T-helper 2 cell (primary cell): ENCODE measurements at regions not wholly inside any gene's neighbourhood (a gene's known extent, or its start where the extent isn't known, plus 50 kb on each side); places are given as distances from the start of the nearest gene placed in this dataset.
A peak's percentile ranks its signal among the peaks of the same experiment; 100 is the strongest.

Experiments used
- DNase-seq, 5 experiments: peaks; one replicate each; pipeline versions ENCODE4 v3.0.0 to v3.0.0-alpha.2; 2012 to 2022

DNA sequence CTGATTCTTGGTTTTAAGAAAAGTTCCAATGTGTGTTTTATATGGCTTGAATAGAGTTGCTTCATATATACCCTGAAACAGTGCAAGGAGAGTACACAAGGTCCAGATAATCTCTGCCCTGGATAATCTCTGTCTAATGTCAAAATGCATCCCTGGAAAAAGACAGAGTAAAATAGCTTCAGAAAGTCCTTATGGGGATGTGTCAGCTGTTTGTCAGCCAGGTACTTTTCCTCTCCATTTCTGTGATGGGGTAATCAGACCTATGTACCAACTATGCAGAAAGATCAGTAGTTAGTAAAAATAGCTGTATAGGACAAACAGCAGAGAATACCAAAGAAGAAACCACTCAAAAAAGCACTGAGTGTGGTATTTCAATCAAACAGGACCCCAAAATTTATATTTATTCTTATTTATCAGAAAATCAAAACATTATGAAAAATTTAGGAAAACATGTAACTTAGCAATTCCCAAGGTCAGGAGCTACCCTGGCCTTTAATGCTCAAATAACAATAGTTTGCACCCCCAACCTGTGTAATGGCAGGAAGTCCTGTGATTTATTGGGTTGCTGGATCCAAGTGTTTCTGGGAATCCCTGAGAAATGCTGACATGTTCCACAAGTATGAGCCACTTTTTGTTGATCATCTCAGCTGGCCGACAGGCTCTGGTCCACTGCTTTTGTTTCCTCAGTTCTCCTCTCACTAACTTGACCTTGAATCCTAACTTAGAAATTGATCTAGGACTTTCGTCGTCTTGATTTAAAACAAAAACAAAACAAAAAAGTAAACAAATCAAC, 69.6 kb downstream of the MDH1 start:
- DNase-seq, result no peak

DNA sequence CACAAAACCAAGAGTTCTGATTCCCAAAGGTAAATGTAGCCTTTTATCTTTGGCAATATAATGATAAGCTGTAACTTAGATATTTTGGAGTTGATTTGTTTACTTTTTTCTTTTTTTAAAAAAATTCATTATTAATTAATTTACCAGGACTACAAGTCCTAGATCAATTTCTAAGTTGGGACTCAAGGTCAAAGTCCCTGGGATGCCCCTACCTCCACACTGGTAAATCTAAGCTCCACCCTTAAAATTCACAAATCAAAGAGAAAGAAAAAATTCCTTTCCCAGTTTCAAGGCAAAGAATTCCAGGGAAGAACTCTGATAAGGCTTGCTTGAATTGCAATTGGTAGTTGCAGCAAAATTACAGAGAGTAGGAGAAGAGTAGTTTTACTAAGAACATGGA, 71.3 kb downstream of the MDH1 start:
- DNase-seq, result no peak

DNA sequence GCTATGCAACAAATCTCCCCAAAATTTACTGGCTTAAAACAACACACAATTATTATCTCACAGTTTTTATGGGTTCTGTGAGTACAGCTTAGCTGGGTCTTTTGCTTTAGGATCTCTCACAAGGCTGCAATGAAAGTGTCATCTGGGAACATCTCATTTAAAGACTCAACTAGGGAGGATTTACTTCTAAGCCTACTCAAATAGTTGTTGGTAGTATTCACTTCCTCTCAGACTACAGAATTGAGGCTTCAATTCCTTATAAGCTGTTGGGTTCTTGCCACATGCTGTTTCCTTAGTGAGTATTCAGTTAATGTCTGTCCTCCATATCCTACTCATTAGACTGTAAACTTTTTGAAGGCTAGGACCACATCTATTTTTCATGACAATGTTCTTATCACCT, 72.3 kb downstream of the MDH1 start:
- DNase-seq, result no peak

DNA sequence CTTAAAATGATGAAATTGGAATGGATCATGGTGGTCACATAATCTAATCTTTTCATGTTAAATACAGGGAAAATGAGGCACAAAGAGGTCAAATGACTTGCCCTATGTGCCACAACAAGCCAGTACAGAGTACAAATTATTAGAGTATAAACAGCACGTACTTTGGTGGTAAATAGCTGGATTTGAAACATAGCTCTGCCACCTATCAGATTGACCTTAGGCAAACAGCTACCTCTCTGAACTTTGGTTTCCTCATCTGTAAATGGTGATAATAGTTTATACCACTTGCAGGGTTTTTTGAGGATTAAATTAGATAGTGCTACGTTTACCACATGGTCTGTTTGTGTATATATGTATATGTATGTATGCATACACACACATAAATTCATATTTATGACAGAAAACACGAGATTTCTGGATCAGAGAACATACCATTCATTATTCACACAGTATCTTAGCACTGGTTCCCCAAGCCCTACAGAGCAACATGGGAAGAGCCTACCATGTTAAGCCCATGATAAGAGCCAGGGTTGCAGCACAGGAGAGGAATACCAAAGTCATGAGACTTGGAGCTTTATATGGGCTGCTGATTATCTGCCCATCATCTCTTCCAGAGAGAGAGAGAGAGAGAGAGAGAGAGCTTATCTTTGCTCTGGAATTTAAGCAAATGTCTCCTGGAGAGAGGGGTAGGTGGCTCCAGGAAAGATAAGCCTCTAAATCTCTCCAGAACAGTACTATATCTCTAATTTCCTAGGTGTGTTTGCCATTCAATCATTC, 73.5 kb downstream of the MDH1 start:
- no peak for DNase-seq

DNA sequence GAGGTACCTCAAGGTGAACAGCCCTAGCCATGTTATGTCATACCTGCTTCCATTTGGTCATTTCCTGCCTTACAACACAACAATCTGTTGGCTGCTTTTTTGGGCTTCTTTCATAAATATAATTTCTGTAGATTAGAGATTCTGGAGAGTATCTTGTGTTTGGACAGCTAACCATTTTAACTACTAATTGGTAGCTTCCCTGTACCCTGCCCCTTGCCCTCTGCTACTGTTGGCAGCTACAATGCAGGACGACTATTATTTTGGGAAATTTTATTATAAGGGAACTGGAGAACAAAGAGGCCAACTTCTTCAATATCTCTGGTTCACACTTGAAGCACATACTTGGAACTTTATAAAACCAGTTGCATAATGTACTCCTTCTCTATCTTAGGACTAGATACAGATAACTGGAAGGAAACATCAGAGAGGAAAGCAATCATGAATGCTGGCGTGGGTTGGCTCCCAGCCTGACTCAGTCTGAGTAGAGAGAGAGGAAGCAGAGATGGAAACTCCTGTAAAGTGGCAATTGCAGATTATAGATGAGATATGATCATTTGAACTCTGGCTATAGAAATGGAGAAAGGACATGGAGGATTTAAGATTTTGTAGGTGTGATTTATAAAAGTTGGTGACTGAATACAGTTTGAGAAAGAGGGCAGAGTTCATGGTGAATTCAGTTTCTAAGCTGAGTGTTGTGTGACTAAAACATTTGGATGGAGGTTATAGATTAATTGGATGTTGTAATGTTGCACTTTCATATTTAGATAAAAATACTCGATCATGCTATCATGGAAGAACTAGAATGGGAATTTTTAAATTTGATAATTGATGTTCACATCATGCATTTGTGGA, 74.5 kb downstream of the MDH1 start:
- no peak for DNase-seq

DNA sequence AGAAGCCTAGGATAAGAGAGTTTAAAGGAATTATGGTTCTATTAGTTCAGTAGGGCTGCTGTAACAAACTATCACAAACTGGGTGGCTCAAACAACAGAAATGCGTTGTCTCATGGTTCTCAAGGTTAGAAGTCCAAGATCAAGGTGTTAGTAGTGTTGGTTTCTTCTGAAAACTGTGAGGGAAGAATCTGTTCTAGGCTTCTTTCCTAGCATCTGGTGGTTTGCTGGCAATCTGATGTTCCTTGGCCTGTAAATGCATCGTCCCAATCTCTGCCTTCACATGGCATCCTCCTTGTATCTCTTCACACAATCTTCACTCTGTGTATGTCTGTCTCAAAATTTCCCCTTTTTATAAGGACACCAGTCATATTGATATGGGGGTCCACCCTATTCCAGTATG, 76.3 kb downstream of the MDH1 start:
- no peak for DNase-seq

DNA sequence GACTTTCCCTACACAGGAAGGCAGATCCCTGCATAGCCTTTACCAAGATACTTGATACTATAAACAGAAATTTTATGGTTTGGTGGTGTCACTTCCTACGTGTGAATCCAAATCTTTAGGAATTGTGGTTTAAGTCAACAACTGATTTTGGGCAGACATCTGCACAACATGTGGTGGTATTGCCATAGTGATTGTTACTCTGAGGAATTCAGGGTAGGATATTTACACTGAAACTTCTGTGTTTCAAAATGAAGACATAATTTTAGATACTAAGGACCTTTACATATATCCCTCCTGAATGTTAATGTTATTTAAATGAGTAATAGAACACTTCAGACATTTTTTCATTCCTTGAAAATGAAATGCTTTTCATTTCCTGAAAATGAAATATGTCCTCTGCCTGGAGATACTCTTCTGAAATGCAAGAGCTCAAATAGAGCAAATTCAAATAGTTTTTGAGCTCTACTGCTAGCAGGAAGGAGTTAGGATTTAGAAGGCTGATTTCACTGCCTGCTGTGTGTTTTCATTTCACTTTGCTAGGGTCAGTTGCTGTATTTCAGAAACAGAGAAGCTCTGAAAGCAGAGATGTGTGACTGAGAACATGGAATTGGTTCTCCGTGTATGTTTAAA, 77.2 kb downstream of the MDH1 start:
- DNase-seq, result no peak

DNA sequence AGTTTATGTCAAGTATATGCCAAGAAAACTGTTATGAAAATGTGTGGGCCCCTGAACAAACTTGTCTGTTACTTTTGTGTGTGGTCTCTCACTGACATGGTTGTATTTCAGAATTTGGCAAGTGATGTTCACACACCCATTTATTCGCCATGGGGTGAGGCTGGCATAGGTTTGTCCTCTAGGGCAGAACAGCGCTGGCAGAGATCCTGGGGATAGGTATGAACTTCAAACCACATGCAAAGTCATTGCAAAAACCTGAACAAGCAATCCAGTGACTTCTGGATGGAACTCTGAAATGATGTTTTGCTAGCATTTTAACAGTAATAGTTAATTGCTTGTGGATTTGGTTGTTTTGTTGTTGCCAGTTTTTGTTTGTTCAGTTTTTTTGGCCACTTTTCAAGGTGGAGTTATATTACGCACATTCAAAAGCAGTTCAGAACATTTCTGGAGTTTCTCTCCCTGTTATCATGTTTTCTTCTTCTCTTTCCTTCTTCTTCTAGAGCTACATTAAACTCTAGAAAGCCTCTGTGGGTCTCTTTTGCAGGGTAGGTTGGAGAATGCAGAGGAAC, 78.5 kb downstream of the MDH1 start:
- DNase-seq, result no peak

DNA sequence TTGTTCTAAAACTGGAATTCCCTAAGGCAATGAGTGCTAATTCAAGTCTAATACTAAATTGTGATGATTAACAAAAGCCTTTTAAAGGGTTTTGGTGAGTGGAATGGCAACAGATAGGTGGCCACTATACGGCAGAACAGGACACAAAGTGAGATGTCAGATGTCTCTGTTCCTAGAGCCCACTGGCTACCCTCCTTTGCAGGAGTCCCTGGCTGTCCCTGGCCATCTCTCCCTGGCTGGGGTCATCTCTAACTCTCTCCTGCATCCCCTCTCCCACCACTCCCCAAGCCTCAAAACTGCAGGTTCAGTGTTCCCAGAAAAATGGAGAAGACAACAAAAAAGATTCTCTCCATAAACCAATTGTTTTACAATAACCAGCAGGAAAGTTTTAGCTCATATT, 79.2 kb downstream of the MDH1 start:
- DNase-seq, result no peak

DNA sequence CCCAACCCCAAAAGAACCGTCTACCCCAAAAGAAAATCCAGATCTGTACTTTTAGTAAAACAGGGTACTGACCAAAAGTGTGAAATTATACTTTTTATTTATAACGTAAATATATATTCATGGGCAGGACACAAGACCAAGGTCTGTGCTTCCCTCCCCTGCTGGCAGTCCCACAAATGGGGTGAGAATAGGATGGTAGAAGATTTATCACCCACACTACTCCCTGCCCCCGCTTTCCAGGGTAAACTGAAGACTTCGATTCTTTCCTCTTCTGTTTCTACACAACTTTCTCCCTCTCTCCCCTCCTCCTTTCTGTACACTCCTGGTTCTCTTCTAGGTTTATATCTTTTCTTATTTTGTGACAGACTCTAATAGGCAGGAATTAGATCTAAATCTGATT, 79.7 kb downstream of the MDH1 start:
- DNase-seq, result no peak

DNA sequence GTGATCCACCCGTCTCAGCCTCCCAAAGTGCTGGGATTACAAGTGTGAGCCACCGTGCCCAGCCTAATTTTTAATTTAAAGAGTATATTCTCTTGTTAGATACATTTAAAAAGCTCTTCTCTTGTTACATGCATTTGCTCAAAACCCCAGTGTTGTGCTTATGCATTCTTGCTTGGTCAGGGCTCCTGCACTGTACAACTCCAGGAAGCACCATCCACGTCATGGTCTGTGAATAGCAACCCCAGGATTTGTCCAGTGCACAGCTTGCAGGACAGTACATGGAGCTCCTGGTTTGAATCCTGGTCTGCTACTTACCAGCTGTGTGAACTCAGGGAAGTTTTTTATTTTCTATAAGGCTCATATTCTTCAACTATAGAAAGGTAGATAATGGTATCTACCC, 80.8 kb downstream of the MDH1 start:
- DNase-seq, result no peak

DNA sequence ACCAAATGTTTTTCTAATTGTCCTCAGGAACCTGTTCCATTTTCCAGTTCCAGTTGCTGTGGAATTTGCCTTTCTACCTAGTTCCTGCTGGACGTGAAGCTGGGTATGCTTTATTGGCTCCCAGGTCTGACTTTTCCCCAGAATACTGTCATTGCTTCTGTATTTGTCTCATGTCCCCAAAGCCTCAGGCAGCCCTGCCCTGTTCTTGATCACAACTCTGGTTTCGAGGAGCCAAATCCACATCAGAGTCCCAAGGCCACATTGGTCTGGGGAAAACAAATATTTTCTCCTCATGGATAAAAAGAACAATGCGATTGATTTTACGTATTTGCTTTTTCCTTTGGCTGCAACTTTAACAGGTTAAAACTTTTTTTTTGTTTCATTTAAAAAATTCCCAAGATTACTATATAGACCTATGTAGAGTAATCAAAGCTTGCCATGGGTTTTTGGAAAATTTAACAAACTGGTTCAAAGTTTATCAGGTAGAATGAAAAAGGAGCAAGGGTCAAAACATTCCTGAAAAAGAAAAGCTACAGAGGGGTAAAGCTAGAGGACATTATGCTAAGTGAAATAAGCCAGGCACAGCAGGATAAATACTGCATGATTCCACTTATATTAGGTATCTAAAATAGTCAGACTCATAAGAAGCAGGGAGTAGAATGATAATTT, 85.2 kb downstream of the MDH1 start:
- DNase-seq, result no peak

DNA sequence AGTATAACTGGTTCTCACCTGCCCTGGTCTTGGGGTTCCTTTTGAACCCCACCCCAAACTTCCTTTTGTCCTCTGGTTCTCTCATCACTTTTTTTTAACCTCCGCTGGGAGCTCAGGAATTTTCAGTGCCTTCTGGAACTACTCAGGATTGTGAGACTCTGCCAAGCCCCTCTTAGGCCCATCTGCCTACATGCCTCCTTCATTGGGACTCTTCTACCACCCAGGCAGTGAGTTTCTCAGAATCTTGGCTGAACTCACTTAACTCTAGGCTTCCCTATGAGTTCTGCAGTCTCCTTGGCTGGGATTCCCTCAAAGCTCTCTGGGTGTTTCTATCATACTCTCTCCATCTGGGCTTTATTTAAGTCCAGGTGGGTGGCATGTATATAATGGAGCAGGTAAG, 86.3 kb downstream of the MDH1 start:
- no peak for DNase-seq

DNA sequence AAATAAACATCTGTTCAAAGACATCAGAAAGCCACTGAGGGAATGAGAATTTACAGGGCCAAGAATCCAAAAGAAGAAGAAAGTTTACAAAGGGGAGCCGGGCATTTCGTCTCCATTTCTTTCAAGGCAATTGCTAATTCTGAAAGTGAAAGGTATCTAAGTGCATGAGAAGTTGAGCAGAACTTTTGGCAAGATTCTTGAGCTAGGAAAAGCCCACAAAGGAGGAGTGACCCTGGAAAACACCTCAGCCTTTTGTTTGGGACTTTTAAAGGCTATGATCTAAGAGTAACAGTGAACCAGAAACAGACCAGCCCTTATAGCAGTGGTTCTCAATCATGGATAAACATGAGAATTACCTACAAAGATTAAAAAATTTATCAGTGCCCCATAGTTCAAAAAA, 87.4 kb downstream of the MDH1 start:
- DNase-seq, result peak in 1 of 5 experiments; percentile 8

DNA sequence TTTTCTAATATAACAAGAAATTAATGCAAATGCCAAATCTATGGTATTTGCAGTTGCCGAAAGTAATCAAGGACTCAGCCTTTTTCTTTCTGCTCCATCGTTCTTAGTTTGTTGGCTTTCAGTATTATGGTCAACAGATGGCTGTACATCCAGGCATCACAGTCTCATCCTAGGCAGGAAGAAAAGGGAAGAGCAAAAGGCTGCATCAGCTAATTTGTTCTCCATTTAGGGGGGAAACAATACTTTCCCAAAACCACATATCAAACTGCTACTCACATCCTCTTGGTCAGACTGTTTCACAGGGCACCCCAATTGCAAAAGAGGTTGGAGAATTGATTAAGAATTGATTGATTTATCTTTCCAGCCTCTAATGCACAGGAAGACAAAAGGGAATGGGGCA, 89.3 kb downstream of the MDH1 start:
- no peak for DNase-seq

DNA sequence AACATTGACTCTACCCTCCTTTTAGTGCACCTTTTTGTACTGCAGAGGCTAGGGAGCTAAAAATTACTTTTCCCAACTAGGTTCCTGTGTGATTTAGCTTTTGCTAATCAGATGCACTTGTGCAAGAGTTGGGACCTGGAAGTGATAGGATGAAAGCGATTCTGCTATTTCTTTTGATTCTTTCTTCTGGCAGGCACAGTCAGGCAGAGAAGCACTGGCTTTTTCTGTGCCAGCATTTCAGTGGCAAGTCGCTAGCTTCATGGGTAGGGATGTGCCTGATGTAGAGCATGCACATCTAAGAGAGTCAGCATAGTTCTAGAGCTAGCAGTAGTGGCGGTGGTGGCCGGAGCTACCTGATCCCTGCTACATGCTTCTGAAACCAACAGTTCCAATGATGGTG, 89.8 kb downstream of the MDH1 start:
- no peak for DNase-seq

DNA sequence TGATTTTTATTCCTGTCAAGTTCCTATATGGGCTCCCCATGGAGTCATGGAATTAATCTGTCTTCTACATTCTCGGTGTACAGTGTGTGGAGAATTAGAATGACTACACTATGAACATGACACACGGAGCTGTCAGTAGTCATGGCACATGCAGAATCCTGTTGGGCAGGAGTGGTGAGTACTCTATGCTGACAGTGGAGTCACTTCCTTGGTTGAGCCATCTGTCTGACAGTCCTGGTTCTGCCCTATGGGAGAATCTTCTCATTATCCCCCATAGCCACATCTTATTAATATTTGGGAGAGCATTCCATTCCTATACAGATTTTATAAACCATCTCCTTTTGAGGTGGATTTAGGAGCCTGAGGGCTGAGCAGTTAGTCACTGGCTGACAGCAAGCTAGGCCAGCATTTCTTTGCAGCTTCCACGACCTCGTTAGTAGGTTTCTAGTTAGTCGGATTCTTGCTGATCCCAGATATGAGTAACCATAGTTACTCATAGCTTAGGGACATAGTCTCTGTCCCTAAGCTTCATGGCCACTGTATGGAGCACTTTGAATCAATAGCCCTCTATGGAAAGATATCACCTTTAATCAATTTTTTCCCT, 90.6 kb downstream of the MDH1 start:
- DNase-seq, result no peak

DNA sequence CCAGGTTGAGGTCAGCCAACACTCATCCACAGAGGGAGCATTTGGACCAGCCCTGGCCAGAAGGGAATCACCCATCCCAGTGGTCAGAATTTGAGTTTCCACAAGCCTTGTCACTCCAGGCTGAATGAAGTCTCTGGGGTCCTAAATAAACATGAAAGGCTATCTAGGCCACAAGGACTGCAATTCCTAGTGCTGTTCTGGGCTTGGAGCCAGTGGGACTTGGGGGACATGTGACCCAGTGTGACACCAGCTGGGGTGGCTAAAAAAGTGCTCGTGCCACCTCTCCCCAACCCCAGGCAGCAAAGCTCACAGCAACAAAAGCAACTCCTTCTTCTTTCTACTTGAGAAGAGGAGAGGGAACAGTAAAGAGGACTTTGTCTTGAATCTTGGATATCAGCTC, 91.7 kb downstream of the MDH1 start:
- no peak for DNase-seq

DNA sequence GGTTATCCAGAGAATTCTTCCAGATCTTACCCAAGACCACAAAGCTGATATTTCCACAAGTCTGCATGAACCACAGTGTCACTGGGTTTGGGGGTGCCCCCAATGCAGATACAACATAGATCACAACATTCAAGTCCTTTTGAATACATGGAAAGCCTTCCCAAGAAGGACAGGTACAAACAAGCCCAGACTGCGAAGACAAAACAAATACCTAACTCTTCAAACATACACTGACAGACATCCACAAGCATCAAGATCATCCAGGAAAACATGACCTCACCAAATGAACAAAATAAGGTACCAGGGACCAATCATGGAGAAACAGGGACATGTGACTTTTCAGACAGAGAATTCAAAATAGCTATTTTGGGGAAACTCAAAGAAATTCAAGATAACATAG, 93.1 kb downstream of the MDH1 start:
- DNase-seq, result no peak

DNA sequence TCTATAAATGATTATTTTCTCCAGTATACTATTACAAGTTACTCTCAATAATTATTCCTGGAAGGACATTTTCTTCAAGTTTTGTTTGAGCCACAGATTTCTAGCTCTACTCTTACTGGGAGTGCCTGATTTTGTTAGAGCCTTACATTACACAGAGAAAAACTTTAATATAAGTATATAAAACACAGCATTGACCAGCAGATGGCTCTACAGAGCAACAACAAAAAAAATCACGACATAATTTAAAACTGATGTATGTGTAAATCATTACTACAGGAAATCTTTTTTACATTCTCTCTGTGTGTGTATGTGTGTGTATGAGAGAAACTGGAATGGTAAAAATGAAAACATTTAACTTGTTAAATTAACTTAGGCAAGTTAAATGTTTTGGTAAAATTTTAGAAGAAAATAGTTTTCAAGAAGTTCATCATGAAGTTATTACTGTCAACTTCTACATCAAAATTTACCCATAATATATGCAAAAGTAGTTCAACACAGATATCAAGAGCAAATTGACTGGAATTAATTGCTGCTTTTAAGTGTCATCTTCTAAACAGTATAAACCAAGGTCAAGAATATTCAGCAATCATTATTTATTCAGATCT, 103.3 kb downstream of the MDH1 start:
- DNase-seq, result peak in 2 of 5 experiments; percentile 2 to 59

DNA sequence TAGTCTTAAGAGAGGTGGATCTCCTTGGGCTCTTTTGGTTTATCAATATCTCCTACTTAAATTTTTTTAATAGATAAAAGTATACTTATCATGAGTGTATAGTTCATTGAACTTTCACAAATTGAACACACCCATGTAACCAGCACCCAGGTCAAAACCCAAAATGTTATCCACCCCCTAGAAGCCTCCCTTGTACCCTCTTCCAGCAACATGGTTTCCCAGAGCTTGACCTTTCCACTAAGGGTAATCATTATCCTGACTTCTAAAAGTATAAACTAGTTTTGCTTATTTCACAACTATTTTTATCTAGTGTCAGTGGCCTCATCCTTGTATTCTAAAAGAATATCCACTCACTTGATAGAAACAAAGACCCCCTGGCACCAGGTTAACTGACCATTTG, 106.8 kb downstream of the MDH1 start:
- DNase-seq, result no peak
